ENCODE measurements at regions not wholly inside any gene's neighbourhood (a gene's known extent, or its start where the extent isn't known, plus 50 kb on each side); places are given as distances from the start of the nearest gene placed in this dataset.

DNA sequence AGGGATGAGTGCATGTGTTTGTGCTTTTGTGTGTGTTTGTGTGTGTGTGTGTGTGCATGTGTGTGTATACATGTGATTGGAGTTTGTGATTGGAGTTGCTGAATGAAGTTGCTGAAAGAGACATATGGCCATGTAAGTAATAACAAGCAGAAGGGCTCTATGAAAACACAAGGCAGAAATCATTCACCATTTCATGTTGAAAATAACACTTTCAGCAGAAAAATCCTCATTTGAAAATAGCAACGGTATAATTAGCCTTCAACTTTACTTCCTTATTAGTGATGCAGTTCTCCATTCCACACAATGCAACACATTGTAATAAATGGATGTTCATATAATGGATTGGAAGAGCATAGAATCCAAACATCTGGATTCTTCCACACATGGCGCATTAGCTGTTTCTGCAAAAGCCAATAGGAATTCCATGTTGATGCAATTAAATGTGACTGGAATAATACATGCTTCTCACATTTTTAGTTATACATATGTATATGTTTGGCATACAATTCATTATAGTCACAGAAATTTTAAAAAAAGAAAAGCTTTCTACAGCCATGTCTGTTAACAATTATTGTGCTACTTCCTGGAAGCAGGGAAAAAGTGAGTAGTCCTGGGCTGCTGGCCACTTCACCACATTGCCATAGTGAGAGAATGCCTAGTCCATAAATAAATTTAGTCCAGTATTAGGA, 538.0 kb downstream of the LTN1 start:
- no peak overlapping the region for H3K27ac Mint-ChIP-seq

DNA sequence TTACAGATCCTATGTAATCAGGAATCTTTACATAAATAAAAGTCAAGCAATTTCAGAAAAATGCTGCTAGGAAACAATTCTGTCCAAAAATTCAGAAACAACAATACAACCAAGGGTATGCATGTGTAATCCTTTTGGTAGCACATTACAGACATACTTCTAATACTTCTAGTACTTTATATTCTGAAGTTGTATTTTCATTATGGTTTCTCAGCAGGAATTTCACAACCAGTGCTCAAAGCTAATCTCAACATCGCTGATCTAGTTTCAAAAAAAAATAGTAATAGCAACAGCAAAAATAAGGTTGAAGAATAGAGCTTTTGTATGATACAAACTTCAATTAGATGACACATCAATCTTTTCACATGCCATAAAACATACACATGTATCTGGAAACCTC, 545.2 kb downstream of the LTN1 start:
- no peaks in the 10 kb centered on the region for H3K36me3 ChIP-seq (ENCODE audit: insufficient read depth, low read length)
- H3K9me3 ChIP-seq (ENCODE audit: control insufficient read depth in 1 of 2, low read length in 2 of 2) = no peaks in the 10 kb centered on the region
- intact Hi-C loops (cut with micrococcal nuclease) = no loop called here
- H3K27ac Mint-ChIP-seq = no peak overlapping the region
- ChIA-PET POLR2A (ENCODE audit: partially characterized antibody) (no interaction called here), CTCF (ENCODE audit: partially characterized antibody) (no interaction called here)
- H3K27ac ChIP-seq (ENCODE audit: low read depth, low read length) = no peak overlapping the region
- no peaks in the 10 kb centered on the region for H3K36me3 Mint-ChIP-seq
- H3K9me3 Mint-ChIP-seq = peaks cover 0 to 4% (median 0%) of the 10 kb centered on the region in 8 donors
- no peaks in the 10 kb centered on the region for H3K27me3 ChIP-seq (ENCODE audit: insufficient read depth, low read length)
- H3K4me3 ChIP-seq (ENCODE audit: low read length in 2 of 2) = no peak overlapping the region
- H3K4me3 Mint-ChIP-seq = no peak overlapping the region
- no peaks in the 10 kb centered on the region for H3K27me3 Mint-ChIP-seq
- H3K4me1 ChIP-seq (ENCODE audit: insufficient read depth, low read length) = no peaks in the 10 kb centered on the region
- DNase-seq = no peak
- no peaks in the 10 kb centered on the region for H3K4me1 Mint-ChIP-seq

More for the DNA sequence above, 538.0 kb downstream of the LTN1 start:
- intact Hi-C loops (cut with micrococcal nuclease) = no loop called here
- no peak overlapping the region for H3K4me3 Mint-ChIP-seq
- H3K4me1 Mint-ChIP-seq = peaks cover 0 to 5% (median 4%) of the 10 kb centered on the region in 4 donors
- H3K4me1 ChIP-seq (ENCODE audit: insufficient read depth, low read length) = no peaks in the 10 kb centered on the region
- H3K9me3 Mint-ChIP-seq = peaks cover 0 to 2% (median 0%) of the 10 kb centered on the region in 8 donors
- H3K27me3 Mint-ChIP-seq = peaks cover 0 to 4% of the 10 kb centered on the region in 2 donors
- ChIA-PET CTCF (ENCODE audit: partially characterized antibody) (no interaction called here), POLR2A (ENCODE audit: partially characterized antibody) (no interaction called here)
- no peaks in the 10 kb centered on the region for H3K36me3 ChIP-seq (ENCODE audit: insufficient read depth, low read length)
- no peak for DNase-seq
- H3K9me3 ChIP-seq (ENCODE audit: control insufficient read depth in 1 of 2, low read length in 2 of 2) = no peaks in the 10 kb centered on the region
- no peaks in the 10 kb centered on the region for H3K36me3 Mint-ChIP-seq
- no peak overlapping the region for H3K4me3 ChIP-seq (ENCODE audit: low read length in 2 of 2)
- H3K27ac ChIP-seq (ENCODE audit: low read depth, low read length) = no peak overlapping the region
- no peaks in the 10 kb centered on the region for H3K27me3 ChIP-seq (ENCODE audit: insufficient read depth, low read length)

DNA sequence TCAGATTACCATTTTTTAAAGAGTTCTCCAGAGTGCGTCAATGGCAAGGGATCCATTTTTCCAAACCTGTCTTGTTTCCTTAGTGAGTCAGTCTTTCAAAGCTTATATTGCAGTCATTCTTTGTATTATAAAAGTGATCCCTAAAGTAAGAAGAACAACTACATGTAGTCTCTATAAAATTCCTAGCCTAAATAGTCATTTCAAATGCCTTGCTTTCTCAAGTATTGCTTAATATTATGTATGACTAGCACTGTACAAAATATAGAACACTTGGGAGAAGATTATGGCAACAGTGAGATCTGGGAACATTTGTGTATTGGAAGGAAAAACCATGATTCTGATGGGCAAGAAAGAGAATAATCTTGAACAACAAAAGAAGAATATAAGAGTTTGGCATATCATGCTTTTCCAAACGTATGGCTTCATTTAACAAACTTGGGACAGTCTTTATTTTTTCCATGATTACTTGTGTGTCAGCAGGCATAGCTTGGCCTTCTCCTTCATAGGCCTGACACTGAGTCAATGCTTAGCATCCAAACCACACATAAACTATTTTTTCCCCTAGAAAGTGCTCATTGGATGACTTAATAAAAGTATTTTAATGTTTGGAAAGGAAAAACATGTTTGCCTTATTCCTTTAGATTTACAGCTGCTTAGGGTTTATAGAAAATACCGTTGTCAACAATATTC, 547.4 kb downstream of the LTN1 start:
- Mint-ChIP-seq H3K36me3 (no peaks in the 10 kb centered on the region), H3K27ac (no peak overlapping the region), H3K27me3 (no peaks in the 10 kb centered on the region), H3K9me3 (peaks cover 0 to 4% (median 0%) of the 10 kb centered on the region in 8 donors), H3K4me1 (no peaks in the 10 kb centered on the region), H3K4me3 (no peak overlapping the region)
- no peaks in the 10 kb centered on the region for H3K36me3 ChIP-seq (ENCODE audit: insufficient read depth, low read length)
- ChIA-PET CTCF (ENCODE audit: partially characterized antibody) (no interaction called here), POLR2A (ENCODE audit: partially characterized antibody) (no interaction called here)
- no peak overlapping the region for H3K4me3 ChIP-seq (ENCODE audit: low read length in 2 of 2)
- H3K27ac ChIP-seq (ENCODE audit: low read depth, low read length) = no peak overlapping the region
- no peaks in the 10 kb centered on the region for H3K9me3 ChIP-seq (ENCODE audit: control insufficient read depth in 1 of 2, low read length in 2 of 2)
- H3K27me3 ChIP-seq (ENCODE audit: insufficient read depth, low read length) = no peaks in the 10 kb centered on the region
- no peaks in the 10 kb centered on the region for H3K4me1 ChIP-seq (ENCODE audit: insufficient read depth, low read length)
- no peak for DNase-seq
- intact Hi-C loops (cut with micrococcal nuclease) = no loop called here

DNA sequence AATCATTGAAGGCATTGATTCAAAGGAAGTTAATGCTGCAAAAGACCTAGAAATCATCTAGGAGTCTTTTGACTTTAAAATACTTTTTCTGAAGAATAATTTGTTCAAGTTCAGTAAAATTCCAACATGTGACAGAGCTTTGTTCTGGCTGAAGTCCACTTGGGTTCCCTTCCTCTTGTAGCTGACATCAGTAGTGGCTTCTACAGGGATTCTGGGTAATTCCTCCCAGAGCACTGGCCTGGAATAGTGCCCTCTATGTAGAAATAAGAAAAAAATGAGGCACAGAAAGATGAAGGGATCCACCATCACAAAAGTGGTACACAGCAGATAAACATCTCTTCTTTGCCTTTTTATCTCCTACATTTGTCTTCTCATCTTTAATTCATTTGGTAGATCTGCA, 548.1 kb downstream of the LTN1 start:
- H3K4me1 ChIP-seq (ENCODE audit: insufficient read depth, low read length) = no peaks in the 10 kb centered on the region
- no peaks in the 10 kb centered on the region for H3K4me1 Mint-ChIP-seq
- H3K27me3 Mint-ChIP-seq = no peaks in the 10 kb centered on the region
- no peaks in the 10 kb centered on the region for H3K9me3 ChIP-seq (ENCODE audit: control insufficient read depth in 1 of 2, low read length in 2 of 2)
- H3K27ac ChIP-seq (ENCODE audit: low read depth, low read length) = no peak overlapping the region
- H3K9me3 Mint-ChIP-seq = peaks cover 0 to 4% (median 0%) of the 10 kb centered on the region in 8 donors
- H3K4me3 ChIP-seq (ENCODE audit: low read length in 2 of 2) = no peak overlapping the region
- H3K27me3 ChIP-seq (ENCODE audit: insufficient read depth, low read length) = no peaks in the 10 kb centered on the region
- no peak for DNase-seq
- CTCF ChIA-PET (ENCODE audit: partially characterized antibody) = no interaction called here
- no peaks in the 10 kb centered on the region for H3K36me3 ChIP-seq (ENCODE audit: insufficient read depth, low read length)
- intact Hi-C loops (cut with micrococcal nuclease) = no loop called here
- H3K36me3 Mint-ChIP-seq = no peaks in the 10 kb centered on the region
- POLR2A ChIA-PET (ENCODE audit: partially characterized antibody) = no interaction called here
- no peak overlapping the region for H3K27ac Mint-ChIP-seq
- no peak overlapping the region for H3K4me3 Mint-ChIP-seq

DNA sequence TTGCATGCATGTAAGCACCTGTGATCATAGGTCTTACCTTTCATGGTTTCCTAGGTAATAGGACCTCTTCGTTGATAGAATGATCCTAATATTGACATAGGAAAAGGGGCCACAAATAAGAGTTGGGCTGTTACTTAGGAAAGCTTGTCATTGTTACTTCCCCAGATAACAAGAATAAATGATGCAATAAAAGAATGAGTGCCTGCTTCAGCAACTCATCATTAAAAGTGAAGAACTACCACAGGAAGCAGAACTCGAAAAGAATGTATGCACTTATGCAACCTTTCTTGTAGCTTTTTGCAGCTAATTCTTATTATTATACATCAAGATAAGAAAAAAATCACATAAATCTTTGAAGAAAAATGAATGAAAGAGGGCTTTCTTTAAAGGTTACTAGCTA, 548.6 kb downstream of the LTN1 start:
- no peak for DNase-seq
- no peak overlapping the region for H3K4me3 ChIP-seq (ENCODE audit: low read length in 2 of 2)
- intact Hi-C loops (cut with micrococcal nuclease) = no loop called here
- Mint-ChIP-seq H3K9me3 (peaks cover 0 to 4% (median 0%) of the 10 kb centered on the region in 8 donors), H3K27me3 (no peaks in the 10 kb centered on the region), H3K4me3 (no peak overlapping the region), H3K36me3 (no peaks in the 10 kb centered on the region), H3K27ac (no peak overlapping the region), H3K4me1 (no peaks in the 10 kb centered on the region)
- CTCF ChIA-PET (ENCODE audit: partially characterized antibody) = no interaction called here
- POLR2A ChIA-PET (ENCODE audit: partially characterized antibody) = no interaction called here
- no peaks in the 10 kb centered on the region for H3K9me3 ChIP-seq (ENCODE audit: control insufficient read depth in 1 of 2, low read length in 2 of 2)
- no peaks in the 10 kb centered on the region for H3K36me3 ChIP-seq (ENCODE audit: insufficient read depth, low read length)
- no peak overlapping the region for H3K27ac ChIP-seq (ENCODE audit: low read depth, low read length)
- no peaks in the 10 kb centered on the region for H3K4me1 ChIP-seq (ENCODE audit: insufficient read depth, low read length)
- H3K27me3 ChIP-seq (ENCODE audit: insufficient read depth, low read length) = no peaks in the 10 kb centered on the region

DNA sequence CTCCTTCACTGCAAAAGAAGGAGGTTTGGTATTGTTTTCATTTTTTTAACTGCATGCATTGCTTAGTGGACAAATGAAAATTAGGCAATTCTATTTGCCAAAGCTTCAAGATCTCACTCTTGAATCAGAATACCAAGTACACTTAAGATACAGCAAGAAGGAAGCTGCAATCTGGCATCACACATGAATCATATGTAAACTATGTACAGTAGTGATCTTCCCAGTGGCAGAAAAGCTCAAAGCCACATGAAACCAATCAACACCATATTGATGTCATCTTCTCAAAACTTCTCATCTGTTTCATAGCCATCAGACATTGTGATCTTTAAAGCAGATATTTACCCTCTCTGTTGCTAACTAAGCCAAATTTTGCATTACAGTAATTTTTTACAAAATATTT, 550.1 kb downstream of the LTN1 start:
- intact Hi-C loops (cut with micrococcal nuclease) = no loop called here
- no peaks in the 10 kb centered on the region for H3K4me1 ChIP-seq (ENCODE audit: insufficient read depth, low read length)
- no peaks in the 10 kb centered on the region for H3K9me3 ChIP-seq (ENCODE audit: control insufficient read depth in 1 of 2, low read length in 2 of 2)
- CTCF ChIA-PET (ENCODE audit: partially characterized antibody) = no interaction called here
- H3K4me3 ChIP-seq (ENCODE audit: low read length in 2 of 2) = no peak overlapping the region
- Mint-ChIP-seq H3K27ac (no peak overlapping the region), H3K9me3 (peaks cover 0 to 4% (median 0%) of the 10 kb centered on the region in 8 donors), H3K36me3 (no peaks in the 10 kb centered on the region), H3K27me3 (no peaks in the 10 kb centered on the region), H3K4me1 (no peaks in the 10 kb centered on the region), H3K4me3 (no peak overlapping the region)
- no peak for DNase-seq
- no peaks in the 10 kb centered on the region for H3K27me3 ChIP-seq (ENCODE audit: insufficient read depth, low read length)
- POLR2A ChIA-PET (ENCODE audit: partially characterized antibody) = no interaction called here
- no peaks in the 10 kb centered on the region for H3K36me3 ChIP-seq (ENCODE audit: insufficient read depth, low read length)
- no peak overlapping the region for H3K27ac ChIP-seq (ENCODE audit: low read depth, low read length)

DNA sequence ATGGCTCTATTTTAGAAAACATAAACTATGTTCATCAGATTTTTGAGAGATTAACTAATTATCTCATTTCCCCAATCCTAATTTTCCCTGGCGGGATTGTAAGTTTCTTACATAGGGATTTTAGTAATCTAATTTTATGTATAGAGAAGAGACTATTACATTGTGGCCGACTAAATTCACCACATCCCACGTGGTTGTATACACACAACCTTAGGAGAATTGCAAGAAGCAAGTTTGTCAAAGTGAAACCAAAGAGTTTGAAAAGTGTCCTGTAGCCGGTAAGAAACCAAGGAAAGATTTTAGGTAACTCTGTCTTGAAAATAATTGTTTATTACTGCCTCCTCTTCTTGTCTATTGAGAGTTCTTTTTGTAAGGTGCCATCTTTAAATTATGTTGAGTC, 550.6 kb downstream of the LTN1 start:
- H3K9me3 Mint-ChIP-seq = peaks cover 0 to 4% (median 0%) of the 10 kb centered on the region in 8 donors
- Histone ChIP-seq H3K9me3 (ENCODE audit: control insufficient read depth in 1 of 2, low read length in 2 of 2) (no peaks in the 10 kb centered on the region), H3K27me3 (ENCODE audit: insufficient read depth, low read length) (no peaks in the 10 kb centered on the region), H3K4me1 (ENCODE audit: insufficient read depth, low read length) (no peaks in the 10 kb centered on the region), H3K36me3 (ENCODE audit: insufficient read depth, low read length) (no peaks in the 10 kb centered on the region), H3K27ac (ENCODE audit: low read depth, low read length) (no peak overlapping the region), H3K4me3 (ENCODE audit: low read length in 2 of 2) (no peak overlapping the region)
- POLR2A ChIA-PET (ENCODE audit: partially characterized antibody) = no interaction called here
- no peaks in the 10 kb centered on the region for H3K27me3 Mint-ChIP-seq
- intact Hi-C loops (cut with micrococcal nuclease) = no loop called here
- CTCF ChIA-PET (ENCODE audit: partially characterized antibody) = no interaction called here
- H3K4me1 Mint-ChIP-seq = no peaks in the 10 kb centered on the region
- DNase-seq = no peak
- H3K27ac Mint-ChIP-seq = no peak overlapping the region
- H3K36me3 Mint-ChIP-seq = no peaks in the 10 kb centered on the region
- H3K4me3 Mint-ChIP-seq = no peak overlapping the region

Data from CD4-positive, alpha-beta memory T cell (primary cell).